ENCODE measurements at regions not wholly inside any gene's neighbourhood (a gene's known extent, or its start where the extent isn't known, plus 50 kb on each side); places are given as distances from the start of the nearest gene placed in this dataset.

- 97 to 100% methylated on average over 6 to 12 of the region's 12 CpGs for WGBS, 2 donors (ENCODE audit: low coverage in 1 of 2)
- no peaks in the 10 kb centered on the region for H3K36me3 ChIP-seq
These were observed 303.6 kb upstream of the PROK2 start for GRCh38 chr3:72088486-72089025.

GRCh38 chr3:72087420-72087819, 302.5 kb upstream of the PROK2 start:
- Histone ChIP-seq H3K9me3 (no peaks in the 10 kb centered on the region), H3K27me3 (no peaks in the 10 kb centered on the region), H3K4me3 (no peak overlapping the region), H3K36me3 (no peaks in the 10 kb centered on the region), H3K4me1 (peaks cover 0 to 8% (median 7%) of the 10 kb centered on the region in 4 donors), H3K27ac (no peak overlapping the region)
- in situ Hi-C loops (cut with MboI; ENCODE audit: low pct_ligation_motif_present in 1 of 4, low pct_unique_long_range_greater_than_20kb in 1 of 4, low sequenced_read_pairs in 3 of 4) (no loop called here), intact Hi-C loops (cut with DNase I; ENCODE audit: low total_unique reads) (no loop called here)
- TF ChIP-seq POLR2AphosphoS5 (IDR thresholded peaks at IDR 0.05) (no peak), EP300 (IDR thresholded peaks at IDR 0.05; ENCODE audit: low read depth) (no peak), POLR2A (IDR thresholded peaks at IDR 0.05) (no peak)
- TF ChIP-seq, protein P1, sequence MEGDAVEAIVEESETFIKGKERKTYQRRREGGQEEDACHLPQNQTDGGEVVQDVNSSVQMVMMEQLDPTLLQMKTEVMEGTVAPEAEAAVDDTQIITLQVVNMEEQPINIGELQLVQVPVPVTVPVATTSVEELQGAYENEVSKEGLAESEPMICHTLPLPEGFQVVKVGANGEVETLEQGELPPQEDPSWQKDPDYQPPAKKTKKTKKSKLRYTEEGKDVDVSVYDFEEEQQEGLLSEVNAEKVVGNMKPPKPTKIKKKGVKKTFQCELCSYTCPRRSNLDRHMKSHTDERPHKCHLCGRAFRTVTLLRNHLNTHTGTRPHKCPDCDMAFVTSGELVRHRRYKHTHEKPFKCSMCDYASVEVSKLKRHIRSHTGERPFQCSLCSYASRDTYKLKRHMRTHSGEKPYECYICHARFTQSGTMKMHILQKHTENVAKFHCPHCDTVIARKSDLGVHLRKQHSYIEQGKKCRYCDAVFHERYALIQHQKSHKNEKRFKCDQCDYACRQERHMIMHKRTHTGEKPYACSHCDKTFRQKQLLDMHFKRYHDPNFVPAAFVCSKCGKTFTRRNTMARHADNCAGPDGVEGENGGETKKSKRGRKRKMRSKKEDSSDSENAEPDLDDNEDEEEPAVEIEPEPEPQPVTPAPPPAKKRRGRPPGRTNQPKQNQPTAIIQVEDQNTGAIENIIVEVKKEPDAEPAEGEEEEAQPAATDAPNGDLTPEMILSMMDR (IDR thresholded peaks at IDR 0.05) = no peak
- 97% methylated on average over 5 to 10 of the region's 10 CpGs for WGBS, 2 donors (ENCODE audit: low coverage in 1 of 2)
- DNase-seq = no peak

More at GRCh38 chr3:72088486-72089025, 303.6 kb upstream of the PROK2 start:
- H3K27me3 ChIP-seq = no peaks in the 10 kb centered on the region
- no peak overlapping the region for H3K4me3 ChIP-seq
- in situ Hi-C loops (cut with MboI; ENCODE audit: low pct_ligation_motif_present in 1 of 4, low pct_unique_long_range_greater_than_20kb in 1 of 4, low sequenced_read_pairs in 3 of 4) = no loop called here
- intact Hi-C loops (cut with DNase I; ENCODE audit: low total_unique reads) = loop anchor here (1.0 kb wide), 1 partner anchor 23 kb away; no protein-coding TSS in a partner anchor
- no peak overlapping the region for H3K27ac ChIP-seq
- no peaks in the 10 kb centered on the region for H3K9me3 ChIP-seq
- TF ChIP-seq POLR2AphosphoS5 (IDR thresholded peaks at IDR 0.05) (no peak), POLR2A (IDR thresholded peaks at IDR 0.05) (no peak), EP300 (IDR thresholded peaks at IDR 0.05; ENCODE audit: low read depth) (no peak)
- TF ChIP-seq, protein P1 (IDR thresholded peaks at IDR 0.05) = no peak
- H3K4me1 ChIP-seq = no peaks in the 10 kb centered on the region
- no peak for DNase-seq

GRCh38 chr3:72086743-72087087, 301.8 kb upstream of the PROK2 start:
- Histone ChIP-seq H3K4me1 (peaks cover 3 to 15% (median 11%) of the 10 kb centered on the region in 4 donors), H3K27ac (no peak overlapping the region), H3K4me3 (no peak overlapping the region), H3K36me3 (no peaks in the 10 kb centered on the region), H3K9me3 (no peaks in the 10 kb centered on the region), H3K27me3 (no peaks in the 10 kb centered on the region)
- no peak for TF ChIP-seq POLR2AphosphoS5 (IDR thresholded peaks at IDR 0.05)
- no peak for TF ChIP-seq EP300 (IDR thresholded peaks at IDR 0.05; ENCODE audit: low read depth)
- TF ChIP-seq, protein P1 (IDR thresholded peaks at IDR 0.05) = no peak
- no peak for TF ChIP-seq POLR2A (IDR thresholded peaks at IDR 0.05)
- in situ Hi-C loops (cut with MboI; ENCODE audit: low pct_ligation_motif_present in 1 of 4, low pct_unique_long_range_greater_than_20kb in 1 of 4, low sequenced_read_pairs in 3 of 4) = no loop called here
- intact Hi-C loops (cut with DNase I; ENCODE audit: low total_unique reads) = no loop called here
- DNase-seq = no peak
- 87 to 97% methylated on average over 6 to 11 of the region's 11 CpGs for WGBS, 2 donors (ENCODE audit: low coverage in 1 of 2)

GRCh38 chr3:72086042-72086742, 301.2 kb upstream of the PROK2 start:
- Histone ChIP-seq H3K4me3 (no peak overlapping the region), H3K9me3 (no peaks in the 10 kb centered on the region), H3K27ac (no peak overlapping the region), H3K4me1 (peaks cover 3 to 15% (median 11%) of the 10 kb centered on the region in 4 donors), H3K36me3 (no peaks in the 10 kb centered on the region), H3K27me3 (no peaks in the 10 kb centered on the region)
- DNase-seq = no peak
- intact Hi-C loops (cut with DNase I; ENCODE audit: low total_unique reads) = no loop called here
- 73 to 89% methylated on average over 3 to 5 of the region's 5 CpGs for WGBS, 2 donors (ENCODE audit: low coverage in 1 of 2)
- TF ChIP-seq, protein P1 (IDR thresholded peaks at IDR 0.05) = no peak
- TF ChIP-seq EP300 (IDR thresholded peaks at IDR 0.05; ENCODE audit: low read depth) = no peak
- no peak for TF ChIP-seq POLR2A (IDR thresholded peaks at IDR 0.05)
- no peak for TF ChIP-seq POLR2AphosphoS5 (IDR thresholded peaks at IDR 0.05)
- in situ Hi-C loops (cut with MboI; ENCODE audit: low pct_ligation_motif_present in 1 of 4, low pct_unique_long_range_greater_than_20kb in 1 of 4, low sequenced_read_pairs in 3 of 4) = no loop called here

All from transverse colon (tissue), 4 donors.